Upper lobe of left lung (tissue), 4 donors: ENCODE measurements at regions not wholly inside any gene's neighbourhood (a gene's known extent, or its start where the extent isn't known, plus 50 kb on each side); places are given as distances from the start of the nearest gene placed in this dataset.

Source experiments
- CTCF ChIP-seq, 6 experiments: fragments of 450-650 bp in 4 of 6; fragments of 200-600 bp in 2 of 6; sonication (generic) in 2 of 6; IDR thresholded peaks; one replicate each; pipeline ENCODE4 v1.5.1; 2016 to 2019; ENCODE audit warnings: antibody characterized with exemption in 6 of 6
- POLR2A ChIP-seq, 4 donors: fragments of 450-650 bp; IDR thresholded peaks; one replicate each; pipeline ENCODE4 v1.5.1; 2016 to 2017; ENCODE audit warnings: antibody characterized with exemption in 4 of 4, mild to moderate bottlenecking in 2 of 4
- POLR2AphosphoS5 ChIP-seq, 2 donors: sonication (generic); formaldehyde crosslinking; IDR thresholded peaks; one replicate each; pipeline ENCODE4 v1.5.1; 2017; ENCODE audit warnings: antibody characterized with exemption in 2 of 2

DNA sequence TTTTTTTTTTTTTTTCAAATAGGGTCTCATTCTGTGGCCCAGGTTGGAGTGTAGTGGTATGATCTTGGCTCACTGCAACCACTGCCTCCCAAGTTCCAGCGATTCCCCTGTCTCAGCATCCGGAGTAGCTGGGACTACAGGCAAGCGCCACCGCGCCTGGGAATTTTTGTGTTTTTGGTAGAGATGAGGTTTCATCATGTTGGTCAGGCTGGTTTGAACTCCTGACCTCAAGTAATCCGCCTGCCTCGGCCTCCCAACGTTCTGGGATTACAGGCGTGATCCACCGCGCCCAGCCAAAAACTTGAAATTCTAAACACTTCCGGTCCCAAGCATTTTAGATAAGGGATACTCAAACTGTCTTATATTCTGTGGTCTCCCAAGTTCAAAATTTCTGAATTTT lies 718.9 kb upstream of the MEF2C start:
- TF ChIP-seq CTCF (IDR thresholded peaks at IDR 0.05) (no peak), POLR2A (IDR thresholded peaks at IDR 0.05) (no peak), POLR2AphosphoS5 (IDR thresholded peaks at IDR 0.05) (no peak)
